ENCODE measurements at regions not wholly inside any gene's neighbourhood (a gene's known extent, or its start where the extent isn't known, plus 50 kb on each side); places are given as distances from the start of the nearest gene placed in this dataset.

- TF ChIP-seq CTCF (IDR thresholded peaks at IDR 0.05) = no peak
- no peak for TF ChIP-seq EP300 (IDR thresholded peaks at IDR 0.05)
Observed at GRCh38 chr5:36440300-36440699, 138.6 kb upstream of the RANBP3L start.

Data from tibial nerve (tissue), 4 donors.